ENCODE measurements at regions not wholly inside any gene's neighbourhood (a gene's known extent, or its start where the extent isn't known, plus 50 kb on each side); places are given as distances from the start of the nearest gene placed in this dataset.

DNA sequence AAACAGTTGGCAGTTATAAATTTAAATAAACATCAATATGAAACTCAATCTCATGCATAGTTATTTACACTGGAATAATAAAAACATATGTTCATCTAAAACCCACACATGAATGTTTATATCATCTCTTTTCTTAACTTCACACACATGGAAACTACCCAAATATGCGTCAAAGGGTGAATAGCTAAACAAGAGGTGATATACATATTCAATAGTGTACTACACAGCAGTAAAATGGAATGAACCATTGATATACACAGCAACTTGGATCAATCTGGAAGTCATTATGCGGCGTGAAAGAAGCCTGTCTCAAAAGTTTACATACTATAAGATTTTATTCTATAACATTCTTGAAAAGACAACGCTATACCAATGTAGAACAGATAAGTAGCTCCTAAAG is 282.5 kb upstream of the POM121L12 start:
- no peak for TF ChIP-seq GATA3 (IDR thresholded peaks at IDR 0.05; ENCODE audit: low read depth, low read length)
- no peak for TF ChIP-seq GATA2 (IDR thresholded peaks at IDR 0.05; ENCODE audit: low read depth, low read length)
